ENCODE measurements at regions not wholly inside any gene's neighbourhood (a gene's known extent, or its start where the extent isn't known, plus 50 kb on each side); places are given as distances from the start of the nearest gene placed in this dataset.
"Not testable (repeated sequence)": the region's sequence is repeated elsewhere in the genome, so short reads cannot be mapped to it uniquely, and the experiment has no call there.

DNA sequence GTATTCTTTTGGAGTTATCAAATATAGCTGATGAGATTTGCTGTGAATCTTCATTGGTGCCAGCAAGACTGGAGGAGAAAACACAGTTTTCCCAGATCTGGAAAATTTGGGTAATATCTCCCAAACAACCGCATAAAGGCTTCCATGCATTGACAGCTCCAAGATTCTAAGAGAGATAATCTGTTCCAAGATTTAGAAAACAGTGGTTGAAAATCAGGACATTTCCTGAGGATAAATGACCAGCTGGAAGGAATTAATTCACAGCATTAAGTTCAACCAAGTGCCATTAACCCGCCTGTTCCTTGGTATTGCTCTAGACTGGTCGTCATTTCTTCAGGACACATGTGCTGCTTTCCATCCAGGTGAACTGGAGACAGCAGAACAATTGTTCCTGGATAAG, 147.9 kb upstream of the PRICKLE1 start:
- Histone ChIP-seq H3K27me3 (ENCODE audit: control insufficient read depth in 1 of 2, insufficient read depth in 2 of 2, low read length in 2 of 2) (no peaks in the 10 kb centered on the region), H3K4me1 (ENCODE audit: control insufficient read depth, insufficient read depth, low read length) (peaks cover 13% of the 10 kb centered on the region), H3K9ac (ENCODE audit: low read length in 2 of 2) (no peak overlapping the region), H3K9me3 (ENCODE audit: control insufficient read depth in 2 of 2, low read length in 2 of 2) (no peaks in the 10 kb centered on the region), H3K4me3 (ENCODE audit: low read length in 2 of 2) (no peak overlapping the region), H3K27ac (ENCODE audit: low read length) (no peak overlapping the region), H3K36me3 (ENCODE audit: control insufficient read depth in 2 of 2, insufficient read depth in 2 of 2, low read length in 2 of 2) (no peaks in the 10 kb centered on the region)

DNA sequence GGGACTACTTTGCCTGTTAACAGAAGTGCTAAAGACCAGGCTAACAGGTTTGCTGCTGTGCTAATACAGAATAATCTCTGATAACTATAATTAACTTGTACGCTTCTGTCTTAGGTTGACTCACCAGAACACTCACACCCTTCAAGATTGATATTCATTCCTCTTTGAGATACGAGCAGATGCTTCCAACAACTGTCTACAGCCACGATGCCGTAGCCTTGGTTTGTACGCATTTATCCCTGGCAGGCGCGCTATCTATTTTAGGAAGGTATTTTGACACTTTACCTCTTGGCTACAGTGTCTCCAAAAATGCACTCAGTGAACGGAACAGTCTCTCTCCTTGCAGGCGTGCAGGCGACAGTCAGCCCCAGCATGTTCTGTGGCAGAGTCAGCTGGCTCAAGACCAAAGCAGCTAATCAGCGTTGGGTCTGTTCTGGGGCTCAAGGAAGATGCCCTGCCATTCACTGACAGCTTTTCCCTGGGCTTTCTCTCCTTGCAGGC, 146.4 kb upstream of the PRICKLE1 start:
- Histone ChIP-seq H3K36me3 (ENCODE audit: control insufficient read depth in 2 of 2, insufficient read depth in 2 of 2, low read length in 2 of 2) (no peaks in the 10 kb centered on the region), H3K27ac (ENCODE audit: low read length) (no peak overlapping the region), H3K4me1 (ENCODE audit: control insufficient read depth, insufficient read depth, low read length) (peaks cover 8% of the 10 kb centered on the region), H3K27me3 (ENCODE audit: control insufficient read depth in 1 of 2, insufficient read depth in 2 of 2, low read length in 2 of 2) (no peaks in the 10 kb centered on the region), H3K9me3 (ENCODE audit: control insufficient read depth in 2 of 2, low read length in 2 of 2) (no peaks in the 10 kb centered on the region), H3K4me3 (ENCODE audit: low read length in 2 of 2) (peak overlapping the region; percentile 2 to 30), H3K9ac (ENCODE audit: low read length in 2 of 2) (no peak overlapping the region)

DNA sequence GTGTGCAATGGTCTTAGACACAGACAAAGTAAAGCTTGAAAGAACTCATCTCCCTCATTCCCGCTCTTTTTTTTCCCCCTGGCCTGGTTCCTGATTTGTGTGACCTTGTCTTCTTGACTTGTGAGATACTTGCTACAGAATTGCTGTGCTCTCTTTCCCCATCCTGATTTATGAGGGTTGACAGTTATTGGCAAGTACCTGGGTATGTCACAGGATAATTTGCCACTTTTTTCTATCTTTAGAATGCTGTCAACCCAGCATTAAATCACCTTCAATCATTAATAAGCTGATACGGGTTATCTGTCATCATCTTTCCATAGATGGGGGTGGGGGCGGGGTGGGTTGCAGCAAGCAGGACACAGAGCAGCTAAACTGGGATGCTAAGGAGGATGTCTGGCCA, 144.4 kb upstream of the PRICKLE1 start:
- H3K9ac ChIP-seq (ENCODE audit: low read length in 2 of 2) = no peak overlapping the region
- no peak overlapping the region for H3K4me3 ChIP-seq (ENCODE audit: low read length in 2 of 2)
- H3K27ac ChIP-seq (ENCODE audit: low read length) = no peak overlapping the region
- H3K9me3 ChIP-seq (ENCODE audit: control insufficient read depth in 2 of 2, low read length in 2 of 2) = no peaks in the 10 kb centered on the region
- H3K4me1 ChIP-seq (ENCODE audit: control insufficient read depth, insufficient read depth, low read length) = peaks cover 8% of the 10 kb centered on the region
- H3K36me3 ChIP-seq (ENCODE audit: control insufficient read depth in 2 of 2, insufficient read depth in 2 of 2, low read length in 2 of 2) = no peaks in the 10 kb centered on the region
- H3K27me3 ChIP-seq (ENCODE audit: control insufficient read depth in 1 of 2, insufficient read depth in 2 of 2, low read length in 2 of 2) = no peaks in the 10 kb centered on the region

DNA sequence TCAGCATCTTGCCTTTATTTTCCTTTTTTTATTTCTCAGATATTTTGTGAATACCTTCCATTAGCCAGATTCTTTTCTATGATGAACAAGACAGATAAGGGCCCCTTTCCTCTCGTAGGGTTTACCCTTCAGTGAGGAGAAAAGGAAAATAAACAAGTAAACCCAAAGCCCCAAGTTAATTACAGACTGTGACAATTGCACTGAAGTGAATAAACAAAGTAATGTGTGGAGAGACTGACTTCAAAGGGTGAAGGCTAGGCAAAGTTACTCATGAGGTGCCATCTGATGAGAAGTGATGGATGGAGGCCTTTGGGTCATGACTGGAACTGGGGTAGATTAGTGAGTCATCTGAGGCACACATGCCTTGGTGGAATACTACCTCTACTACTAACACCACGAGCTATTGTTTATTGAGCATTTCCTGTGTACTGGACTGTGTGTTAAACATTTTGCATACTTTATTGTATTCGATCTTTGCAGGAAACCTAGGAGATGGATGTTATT, 143.4 kb upstream of the PRICKLE1 start:
- H3K27ac ChIP-seq (ENCODE audit: low read length) = no peak overlapping the region
- H3K4me1 ChIP-seq (ENCODE audit: control insufficient read depth, insufficient read depth, low read length) = peaks cover 8% of the 10 kb centered on the region
- no peaks in the 10 kb centered on the region for H3K9me3 ChIP-seq (ENCODE audit: control insufficient read depth in 2 of 2, low read length in 2 of 2)
- no peak overlapping the region for H3K4me3 ChIP-seq (ENCODE audit: low read length in 2 of 2)
- H3K9ac ChIP-seq (ENCODE audit: low read length in 2 of 2) = no peak overlapping the region
- no peaks in the 10 kb centered on the region for H3K36me3 ChIP-seq (ENCODE audit: control insufficient read depth in 2 of 2, insufficient read depth in 2 of 2, low read length in 2 of 2)
- H3K27me3 ChIP-seq (ENCODE audit: control insufficient read depth in 1 of 2, insufficient read depth in 2 of 2, low read length in 2 of 2) = no peaks in the 10 kb centered on the region

DNA sequence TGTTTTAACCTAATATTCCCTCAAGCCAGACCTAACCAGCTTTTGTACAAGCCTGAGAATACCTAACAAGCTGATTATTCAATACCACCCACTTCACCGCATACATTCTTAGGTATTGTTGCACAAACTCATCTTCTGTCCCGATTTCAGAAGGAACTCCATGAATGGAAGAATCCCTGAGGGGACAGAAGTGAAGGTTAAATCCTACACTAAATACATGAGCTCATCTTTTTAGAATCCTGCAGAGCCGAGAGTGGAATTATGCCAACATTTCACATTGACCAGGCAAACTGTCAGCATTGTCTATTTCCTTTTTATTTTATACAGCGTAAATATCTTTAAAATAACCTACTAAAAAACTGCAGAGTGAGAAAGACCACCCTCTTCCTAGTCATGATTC, 140.7 kb upstream of the PRICKLE1 start:
- H3K9ac ChIP-seq (ENCODE audit: low read length in 2 of 2) = no peak overlapping the region
- H3K9me3 ChIP-seq (ENCODE audit: control insufficient read depth in 2 of 2, low read length in 2 of 2) = peaks cover 4 to 7% of the 10 kb centered on the region in 2 donors
- H3K4me1 ChIP-seq (ENCODE audit: control insufficient read depth, insufficient read depth, low read length) = peaks cover 4% of the 10 kb centered on the region
- H3K27ac ChIP-seq (ENCODE audit: low read length) = no peak overlapping the region
- H3K4me3 ChIP-seq (ENCODE audit: low read length in 2 of 2) = no peak overlapping the region
- H3K27me3 ChIP-seq (ENCODE audit: control insufficient read depth in 1 of 2, insufficient read depth in 2 of 2, low read length in 2 of 2) = no peaks in the 10 kb centered on the region
- H3K36me3 ChIP-seq (ENCODE audit: control insufficient read depth in 2 of 2, insufficient read depth in 2 of 2, low read length in 2 of 2) = no peaks in the 10 kb centered on the region

DNA sequence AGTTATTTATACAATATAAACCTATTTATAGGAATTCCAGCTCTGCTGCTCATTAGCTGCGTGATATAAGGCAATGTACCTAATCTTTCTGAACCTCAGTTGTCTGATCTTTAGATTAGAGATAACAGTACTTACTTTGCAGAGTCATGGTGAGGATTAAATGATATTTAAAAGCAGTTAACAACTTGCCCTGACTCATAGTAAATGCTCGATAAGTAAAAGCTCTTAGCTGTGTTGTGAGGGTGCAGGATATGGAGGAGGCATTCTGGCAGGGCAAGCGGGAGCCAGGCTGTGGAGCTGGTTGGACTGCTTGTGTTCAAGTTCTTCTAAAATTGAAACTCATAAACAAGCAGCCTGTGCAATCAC, 140.0 kb upstream of the PRICKLE1 start:
- no peaks in the 10 kb centered on the region for H3K27me3 ChIP-seq (ENCODE audit: control insufficient read depth in 1 of 2, insufficient read depth in 2 of 2, low read length in 2 of 2)
- no peak overlapping the region for H3K9ac ChIP-seq (ENCODE audit: low read length in 2 of 2)
- H3K4me3 ChIP-seq (ENCODE audit: low read length in 2 of 2) = no peak overlapping the region
- peaks cover 5 to 7% of the 10 kb centered on the region in 2 donors for H3K9me3 ChIP-seq (ENCODE audit: control insufficient read depth in 2 of 2, low read length in 2 of 2)
- H3K4me1 ChIP-seq (ENCODE audit: control insufficient read depth, insufficient read depth, low read length) = no peaks in the 10 kb centered on the region
- H3K27ac ChIP-seq (ENCODE audit: low read length) = no peak overlapping the region
- H3K36me3 ChIP-seq (ENCODE audit: control insufficient read depth in 2 of 2, insufficient read depth in 2 of 2, low read length in 2 of 2) = no peaks in the 10 kb centered on the region

DNA sequence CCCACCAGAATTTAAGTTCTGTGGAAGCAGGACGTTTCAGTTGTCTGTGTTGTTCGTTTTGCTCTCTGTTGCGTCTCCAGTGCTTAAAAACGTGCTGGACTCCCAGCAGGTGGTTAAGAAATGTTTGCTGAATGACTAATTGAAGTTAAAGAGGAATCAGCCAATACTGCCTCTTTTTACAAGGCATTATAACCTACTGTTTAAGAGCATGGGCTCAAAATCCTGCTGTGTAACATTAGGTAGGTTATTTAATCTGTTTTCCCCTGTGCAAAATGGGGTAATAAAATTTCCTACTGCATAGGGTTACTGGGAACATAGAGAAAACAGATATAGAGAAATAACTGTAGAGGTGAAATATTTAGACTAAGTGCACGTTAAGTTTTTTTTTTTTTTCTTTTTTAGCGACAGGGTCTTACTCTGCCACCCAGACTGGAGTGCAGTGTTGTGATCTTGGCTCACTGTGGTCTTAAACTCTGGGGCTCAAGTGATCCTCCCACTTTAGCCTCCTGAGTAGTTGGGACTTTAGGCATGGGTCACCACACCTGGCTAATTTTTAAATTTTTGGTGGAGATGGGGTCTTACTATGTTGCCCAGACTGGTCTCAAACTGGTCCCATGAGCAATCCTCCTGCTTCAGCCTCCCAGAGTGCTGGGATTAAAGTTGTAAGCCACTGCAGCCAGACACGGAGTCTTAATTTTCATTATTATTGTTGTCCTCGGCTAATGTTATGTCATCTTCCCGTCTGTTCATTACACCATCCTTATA, 139.4 kb upstream of the PRICKLE1 start:
- no peak overlapping the region for H3K9ac ChIP-seq (ENCODE audit: low read length in 2 of 2)
- no peaks in the 10 kb centered on the region for H3K27me3 ChIP-seq (ENCODE audit: control insufficient read depth in 1 of 2, insufficient read depth in 2 of 2, low read length in 2 of 2)
- H3K27ac ChIP-seq (ENCODE audit: low read length) = no peak overlapping the region
- H3K4me3 ChIP-seq (ENCODE audit: low read length in 2 of 2) = no peak overlapping the region
- no peaks in the 10 kb centered on the region for H3K4me1 ChIP-seq (ENCODE audit: control insufficient read depth, insufficient read depth, low read length)
- peaks cover 5 to 7% of the 10 kb centered on the region in 2 donors for H3K9me3 ChIP-seq (ENCODE audit: control insufficient read depth in 2 of 2, low read length in 2 of 2)
- no peaks in the 10 kb centered on the region for H3K36me3 ChIP-seq (ENCODE audit: control insufficient read depth in 2 of 2, insufficient read depth in 2 of 2, low read length in 2 of 2)

DNA sequence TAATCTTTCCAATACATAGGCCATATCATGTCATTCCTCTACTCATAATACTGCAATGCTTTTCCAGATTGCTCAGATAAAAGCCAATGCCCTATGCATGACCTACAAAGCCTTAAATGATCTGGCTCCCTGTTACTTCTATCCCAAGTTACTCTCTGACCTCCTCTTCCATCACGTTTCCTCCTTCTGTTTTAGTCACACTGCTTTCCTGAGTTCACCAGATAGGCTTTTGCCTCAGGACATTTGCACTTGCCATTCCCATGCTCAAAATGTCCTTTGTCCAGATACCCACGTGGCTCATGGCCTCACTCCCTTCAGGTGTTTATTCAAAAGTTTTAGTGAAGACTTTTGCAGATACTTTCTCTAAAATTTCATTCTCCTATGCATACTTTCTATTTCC, 138.7 kb upstream of the PRICKLE1 start:
- Histone ChIP-seq H3K4me3 (ENCODE audit: low read length in 2 of 2) (no peak overlapping the region), H3K4me1 (ENCODE audit: control insufficient read depth, insufficient read depth, low read length) (no peaks in the 10 kb centered on the region), H3K27ac (ENCODE audit: low read length) (no peak overlapping the region), H3K9ac (ENCODE audit: low read length in 2 of 2) (no peak overlapping the region), H3K36me3 (ENCODE audit: control insufficient read depth in 2 of 2, insufficient read depth in 2 of 2, low read length in 2 of 2) (no peaks in the 10 kb centered on the region), H3K27me3 (ENCODE audit: control insufficient read depth in 1 of 2, insufficient read depth in 2 of 2, low read length in 2 of 2) (no peaks in the 10 kb centered on the region), H3K9me3 (ENCODE audit: control insufficient read depth in 2 of 2, low read length in 2 of 2) (peaks cover 5 to 7% of the 10 kb centered on the region in 2 donors)

DNA sequence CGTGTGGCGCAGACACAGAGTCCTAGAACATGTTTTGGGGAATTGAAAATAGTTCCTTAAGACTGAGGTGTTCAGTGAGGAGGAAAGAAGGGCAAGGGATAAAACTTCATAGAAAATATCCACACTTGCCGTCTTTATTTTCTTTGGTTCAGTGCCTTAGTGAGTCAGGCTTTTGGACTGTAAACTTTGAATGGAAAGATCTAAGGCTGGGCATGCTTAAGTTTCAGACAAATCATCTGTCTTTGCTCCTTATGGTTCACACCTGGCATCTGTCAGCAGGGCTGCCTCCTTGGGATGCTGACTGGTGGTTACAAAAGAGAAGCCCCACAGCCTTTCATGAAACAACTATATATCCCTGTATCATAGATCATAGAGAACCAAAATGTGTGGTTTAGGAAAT, 136.3 kb upstream of the PRICKLE1 start:
- Histone ChIP-seq H3K27me3 (ENCODE audit: control insufficient read depth in 1 of 2, insufficient read depth in 2 of 2, low read length in 2 of 2) (no peaks in the 10 kb centered on the region), H3K27ac (ENCODE audit: low read length) (no peak overlapping the region), H3K36me3 (ENCODE audit: control insufficient read depth in 2 of 2, insufficient read depth in 2 of 2, low read length in 2 of 2) (no peaks in the 10 kb centered on the region), H3K9me3 (ENCODE audit: control insufficient read depth in 2 of 2, low read length in 2 of 2) (peaks cover 5 to 7% of the 10 kb centered on the region in 2 donors), H3K4me3 (ENCODE audit: low read length in 2 of 2) (no peak overlapping the region), H3K9ac (ENCODE audit: low read length in 2 of 2) (no peak overlapping the region), H3K4me1 (ENCODE audit: control insufficient read depth, insufficient read depth, low read length) (no peaks in the 10 kb centered on the region)

DNA sequence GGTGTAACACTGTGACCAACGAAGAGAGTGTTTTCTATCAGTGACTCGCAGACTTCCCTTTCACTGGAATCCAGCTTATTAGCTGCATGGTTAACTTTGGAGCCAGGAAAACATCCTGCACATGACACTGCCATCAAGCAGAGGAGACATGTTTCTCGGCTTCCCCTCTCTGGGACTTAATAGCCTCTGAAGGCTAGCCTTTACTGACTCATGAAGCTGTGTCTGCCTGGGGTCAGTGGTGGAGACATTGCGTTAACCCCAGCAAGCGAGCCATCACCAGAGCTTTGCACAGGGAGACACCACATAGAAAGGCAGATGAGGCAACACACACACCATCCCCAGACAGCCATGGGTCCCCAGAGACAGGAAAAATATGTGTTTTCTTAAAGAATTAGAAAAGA, 126.9 kb upstream of the PRICKLE1 start:
- Histone ChIP-seq H3K9ac (ENCODE audit: low read length in 2 of 2) (no peak overlapping the region), H3K4me1 (ENCODE audit: control insufficient read depth, insufficient read depth, low read length) (no peaks in the 10 kb centered on the region), H3K4me3 (ENCODE audit: low read length in 2 of 2) (no peak overlapping the region), H3K9me3 (ENCODE audit: control insufficient read depth in 2 of 2, low read length in 2 of 2) (peaks cover 0 to 4% of the 10 kb centered on the region in 2 donors), H3K36me3 (ENCODE audit: control insufficient read depth in 2 of 2, insufficient read depth in 2 of 2, low read length in 2 of 2) (no peaks in the 10 kb centered on the region), H3K27me3 (ENCODE audit: control insufficient read depth in 1 of 2, insufficient read depth in 2 of 2, low read length in 2 of 2) (no peaks in the 10 kb centered on the region), H3K27ac (ENCODE audit: low read length) (no peak overlapping the region)

DNA sequence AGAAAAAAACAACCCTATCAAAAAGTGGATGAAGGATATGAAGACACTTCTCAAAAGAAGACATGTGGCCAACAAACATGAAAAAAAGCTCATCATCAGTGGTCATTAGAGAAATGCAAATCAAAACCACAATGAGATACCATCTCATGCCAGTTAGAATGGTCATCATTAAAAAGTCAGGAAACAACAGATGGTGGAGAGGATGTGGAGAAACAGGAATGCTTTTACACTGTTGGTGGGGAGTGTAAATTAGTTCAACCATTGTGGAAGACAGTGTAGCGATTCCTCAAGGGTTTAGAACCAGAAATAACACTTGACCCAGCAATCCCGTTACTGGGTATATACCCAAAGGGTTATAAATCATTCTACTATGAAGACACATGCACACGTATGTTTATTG, 124.0 kb upstream of the PRICKLE1 start:
- H3K9me3 ChIP-seq (ENCODE audit: control insufficient read depth in 2 of 2, low read length in 2 of 2); H3K27me3 ChIP-seq (ENCODE audit: control insufficient read depth in 1 of 2, insufficient read depth in 2 of 2, low read length in 2 of 2); H3K9ac ChIP-seq (ENCODE audit: low read length in 2 of 2); H3K4me3 ChIP-seq (ENCODE audit: low read length in 2 of 2); H3K36me3 ChIP-seq (ENCODE audit: control insufficient read depth in 2 of 2, insufficient read depth in 2 of 2, low read length in 2 of 2); H3K27ac ChIP-seq (ENCODE audit: low read length); H3K4me1 ChIP-seq (ENCODE audit: control insufficient read depth, insufficient read depth, low read length): not testable (repeated sequence)
